ENCODE measurements at regions not wholly inside any gene's neighbourhood (a gene's known extent, or its start where the extent isn't known, plus 50 kb on each side); places are given as distances from the start of the nearest gene placed in this dataset.

DNA sequence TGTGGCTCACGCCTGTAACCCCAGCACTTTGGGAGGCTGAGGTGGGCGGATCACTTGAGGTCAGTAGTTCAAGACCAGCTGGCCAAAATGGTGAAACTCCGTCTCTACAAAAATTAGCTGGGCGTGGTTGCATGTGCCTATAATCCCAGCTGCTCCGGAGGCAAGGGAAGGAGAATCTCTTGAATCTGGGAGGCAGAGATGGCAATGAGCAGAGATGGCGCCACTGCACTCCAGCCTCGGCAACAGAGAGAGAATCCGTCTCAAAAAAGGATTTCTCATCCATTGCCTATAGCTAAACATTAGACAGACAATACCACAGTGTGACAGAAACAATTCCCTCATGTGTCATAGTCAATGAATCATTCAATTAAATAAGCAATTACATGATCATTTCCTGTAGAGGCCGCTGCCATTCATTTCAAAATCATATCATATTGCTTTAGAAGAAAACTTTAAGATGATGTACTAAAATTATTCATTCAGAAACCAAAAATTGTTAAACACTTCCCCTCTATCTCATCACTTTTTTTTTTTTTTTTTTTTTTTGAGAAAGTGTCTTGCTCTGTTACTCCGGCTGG, 69.5 kb upstream of the TGIF1 start:
- TF ChIP-seq, protein P1, sequence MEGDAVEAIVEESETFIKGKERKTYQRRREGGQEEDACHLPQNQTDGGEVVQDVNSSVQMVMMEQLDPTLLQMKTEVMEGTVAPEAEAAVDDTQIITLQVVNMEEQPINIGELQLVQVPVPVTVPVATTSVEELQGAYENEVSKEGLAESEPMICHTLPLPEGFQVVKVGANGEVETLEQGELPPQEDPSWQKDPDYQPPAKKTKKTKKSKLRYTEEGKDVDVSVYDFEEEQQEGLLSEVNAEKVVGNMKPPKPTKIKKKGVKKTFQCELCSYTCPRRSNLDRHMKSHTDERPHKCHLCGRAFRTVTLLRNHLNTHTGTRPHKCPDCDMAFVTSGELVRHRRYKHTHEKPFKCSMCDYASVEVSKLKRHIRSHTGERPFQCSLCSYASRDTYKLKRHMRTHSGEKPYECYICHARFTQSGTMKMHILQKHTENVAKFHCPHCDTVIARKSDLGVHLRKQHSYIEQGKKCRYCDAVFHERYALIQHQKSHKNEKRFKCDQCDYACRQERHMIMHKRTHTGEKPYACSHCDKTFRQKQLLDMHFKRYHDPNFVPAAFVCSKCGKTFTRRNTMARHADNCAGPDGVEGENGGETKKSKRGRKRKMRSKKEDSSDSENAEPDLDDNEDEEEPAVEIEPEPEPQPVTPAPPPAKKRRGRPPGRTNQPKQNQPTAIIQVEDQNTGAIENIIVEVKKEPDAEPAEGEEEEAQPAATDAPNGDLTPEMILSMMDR (conservative IDR thresholded peaks at IDR 0.05; ENCODE audit: low read depth, low read length) = 0 out of 2 replicates have a peak, but pooled peaks have one; percentile 5
- TF ChIP-seq SMC3 (IDR thresholded peaks at IDR 0.05; ENCODE audit: low read depth, low read length) (no peak), POLR2A (IDR thresholded peaks at IDR 0.05; ENCODE audit: low read depth, low read length) (no peak), MAZ (IDR thresholded peaks at IDR 0.05; ENCODE audit: borderline replicate concordance, low read depth, low read length) (no peak), BHLHE40 (IDR thresholded peaks at IDR 0.05; ENCODE audit: low read depth, low read length) (no peak)
- TF ChIP-seq, protein P2, sequence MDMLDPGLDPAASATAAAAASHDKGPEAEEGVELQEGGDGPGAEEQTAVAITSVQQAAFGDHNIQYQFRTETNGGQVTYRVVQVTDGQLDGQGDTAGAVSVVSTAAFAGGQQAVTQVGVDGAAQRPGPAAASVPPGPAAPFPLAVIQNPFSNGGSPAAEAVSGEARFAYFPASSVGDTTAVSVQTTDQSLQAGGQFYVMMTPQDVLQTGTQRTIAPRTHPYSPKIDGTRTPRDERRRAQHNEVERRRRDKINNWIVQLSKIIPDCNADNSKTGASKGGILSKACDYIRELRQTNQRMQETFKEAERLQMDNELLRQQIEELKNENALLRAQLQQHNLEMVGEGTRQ (IDR thresholded peaks at IDR 0.05; ENCODE audit: low read depth, low read length) = no peak

Measured in IMR-90 (cell line).